Stimulated activated CD4-positive, alpha-beta T cell treated with anti-CD3 and anti-CD28 coated beads, Interleukin-12 subunit alpha, Interleukin-12 subunit beta, amount 100 ng/mL, for 48 hours (primary cell): ENCODE measurements at regions not wholly inside any gene's neighbourhood (a gene's known extent, or its start where the extent isn't known, plus 50 kb on each side); places are given as distances from the start of the nearest gene placed in this dataset.
"Not testable (repeated sequence)": the region's sequence is repeated elsewhere in the genome, so short reads cannot be mapped to it uniquely, and the experiment has no call there.

ENCODE experiments used
- DNase-seq, 3 donors: peaks; one replicate each; pipeline ENCODE4 v3.0.0-alpha.2; 2020; ENCODE audit warnings: low read depth in 2 of 3, low spot score in 1 of 3

DNA sequence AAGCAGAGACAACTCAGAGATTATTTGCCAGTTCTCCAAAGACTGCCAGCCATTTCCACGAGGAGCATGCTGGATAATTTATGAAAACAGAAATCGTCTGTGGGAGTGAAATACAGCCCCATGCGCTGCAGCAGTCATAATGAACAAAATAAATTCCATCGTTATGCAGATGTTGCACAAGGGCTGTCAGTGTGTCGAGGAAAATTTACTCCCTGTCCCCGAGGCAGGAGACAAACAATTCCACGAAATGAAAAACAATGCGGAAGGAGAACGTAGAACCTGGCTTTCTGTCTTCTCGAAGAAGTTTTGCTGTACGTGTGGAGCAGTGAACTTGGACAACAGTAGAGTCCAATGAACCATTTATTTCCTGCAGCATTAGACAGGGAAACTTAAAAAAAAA lies 399.4 kb downstream of the CD83 start:
- no peak for DNase-seq

GRCh38 chr6:14517516-14518105 lies 400.0 kb downstream of the CD83 start:
- no peak for DNase-seq

DNA sequence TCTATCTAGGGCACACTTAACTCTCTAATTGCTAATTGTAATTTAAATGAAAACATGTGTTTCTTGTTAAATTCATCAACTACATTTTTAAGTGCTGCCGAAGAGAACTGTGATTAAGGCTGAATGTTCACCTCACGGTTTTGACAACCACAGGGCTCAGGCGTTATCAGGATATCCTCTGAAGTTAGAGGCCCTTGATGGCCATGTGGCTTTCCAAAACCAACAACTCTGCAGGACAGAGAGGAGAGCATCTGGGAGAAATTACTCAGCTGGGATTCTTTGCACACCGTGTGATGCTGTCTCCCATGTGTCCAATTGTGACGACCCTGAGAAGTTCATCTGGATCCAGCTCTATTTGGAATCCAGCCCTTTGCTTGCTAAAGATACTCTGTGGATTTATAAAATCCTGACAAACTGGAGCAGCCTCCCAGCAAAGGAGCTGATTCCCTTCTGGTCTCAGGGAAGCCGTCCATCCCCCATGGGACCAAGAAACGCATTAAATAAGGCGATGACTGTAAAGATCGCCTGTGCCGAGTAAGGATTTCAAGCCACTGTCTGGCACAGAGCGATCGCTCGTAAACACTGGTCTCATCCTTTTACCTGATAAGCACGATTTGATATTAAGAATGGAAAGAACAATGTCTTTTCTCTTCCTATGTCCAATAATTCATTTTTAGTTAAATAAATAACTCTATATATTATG lies 401.1 kb downstream of the CD83 start:
- no peak for DNase-seq

DNA sequence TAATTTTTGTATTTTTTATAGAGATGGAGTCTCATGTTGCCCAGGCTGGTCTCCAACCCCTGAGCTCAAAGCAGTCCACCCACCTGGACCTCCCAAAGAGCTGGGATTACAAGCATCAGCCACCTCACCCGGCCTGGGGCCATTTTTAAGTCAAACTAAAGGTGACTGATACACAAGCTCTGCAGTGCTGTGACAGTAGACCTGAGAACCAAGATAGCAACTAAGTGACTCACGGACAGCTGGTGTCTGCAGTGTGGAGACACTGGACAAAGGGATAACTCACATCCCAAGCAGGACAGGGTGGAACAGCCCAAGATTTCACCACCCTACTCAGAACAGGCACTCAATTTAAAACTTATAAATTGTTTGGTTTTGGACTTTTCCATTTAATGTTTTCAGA lies 402.5 kb downstream of the CD83 start:
- DNase-seq: no peak

DNA sequence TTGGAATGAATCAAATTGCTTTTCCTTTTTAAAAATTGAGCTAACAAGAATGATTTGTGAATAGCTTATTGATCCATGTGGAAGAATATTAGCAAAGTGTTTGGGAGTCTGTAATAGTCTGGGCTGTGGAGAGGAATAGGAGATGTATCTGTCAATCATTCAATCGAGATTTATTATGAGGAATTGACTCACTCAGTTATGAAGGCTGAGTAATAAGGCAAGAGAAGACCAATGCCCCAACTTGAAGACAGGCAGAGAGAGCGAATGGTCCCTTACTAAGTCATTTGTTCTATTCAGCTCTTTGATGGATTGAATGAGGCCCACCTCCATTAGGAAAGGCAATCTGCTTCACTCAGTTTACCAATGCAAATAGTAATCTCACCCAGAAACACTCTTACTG lies 403.0 kb downstream of the CD83 start:
- no peak for DNase-seq

GRCh38 chr6:14521141-14521540 lies 403.6 kb downstream of the CD83 start:
- no peak for DNase-seq

DNA sequence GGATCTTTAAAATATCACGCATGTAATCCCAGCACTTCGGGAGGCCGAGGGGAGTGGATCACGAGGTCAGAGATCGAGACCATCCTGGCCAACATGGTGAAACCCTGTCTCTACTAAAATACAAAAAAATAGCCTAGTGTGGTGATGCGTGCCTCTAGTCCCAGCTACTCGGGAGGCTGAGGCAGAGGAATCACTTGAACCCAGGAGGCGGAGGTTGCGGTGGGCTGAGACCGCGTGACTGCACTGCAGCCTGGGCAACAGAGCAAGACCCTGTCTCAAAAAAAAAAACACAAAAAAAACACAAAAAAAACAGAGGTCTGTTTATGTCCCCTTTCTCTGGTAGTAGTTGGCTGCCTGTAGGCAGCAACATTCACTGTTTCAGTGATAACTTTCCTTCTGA lies 404.3 kb downstream of the CD83 start:
- DNase-seq: not testable (repeated sequence)

- no peak for DNase-seq
These were observed 406.7 kb downstream of the CD83 start for GRCh38 chr6:14524319-14524718.

- no peak for DNase-seq
These were observed 412.8 kb downstream of the CD83 start for GRCh38 chr6:14530385-14530784.

DNA sequence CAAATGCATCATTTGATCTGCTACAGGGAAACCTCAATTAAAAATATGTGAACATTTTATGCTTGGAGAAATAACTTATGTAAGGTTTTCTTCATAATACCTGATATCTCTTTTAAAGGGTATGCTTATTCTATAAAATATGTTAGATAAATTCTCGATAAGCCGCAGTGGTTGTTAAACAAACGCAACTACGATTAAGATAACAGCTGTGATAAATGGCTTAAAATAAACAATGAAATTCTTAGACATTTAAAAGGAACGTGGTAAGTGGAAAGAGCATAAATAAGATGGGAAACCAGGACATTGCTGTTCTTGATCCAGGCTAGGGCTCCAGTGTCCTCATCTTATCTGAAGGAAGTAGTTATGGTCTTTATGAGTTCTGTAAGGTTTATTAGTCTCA lies 415.9 kb downstream of the CD83 start:
- DNase-seq: no peak

DNA sequence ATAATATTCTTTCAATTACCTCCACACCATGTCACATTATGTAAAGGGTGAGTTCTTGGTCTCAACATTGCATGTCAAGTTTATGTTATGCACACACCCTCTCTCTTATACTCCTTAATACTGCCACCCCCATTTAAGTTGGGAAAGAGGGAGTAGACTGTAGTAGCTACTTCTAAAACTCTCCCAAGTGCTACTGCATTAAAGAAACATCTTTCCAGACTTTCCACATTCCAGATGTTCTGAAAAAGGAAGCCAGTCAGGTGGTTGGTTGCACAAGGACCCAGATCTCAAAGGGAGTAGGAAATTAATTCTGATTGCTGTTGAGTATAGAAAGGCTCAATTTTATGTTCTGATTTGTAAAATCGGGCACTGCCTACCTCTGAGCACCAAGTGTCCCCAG lies 419.5 kb downstream of the CD83 start:
- no peak for DNase-seq

DNA sequence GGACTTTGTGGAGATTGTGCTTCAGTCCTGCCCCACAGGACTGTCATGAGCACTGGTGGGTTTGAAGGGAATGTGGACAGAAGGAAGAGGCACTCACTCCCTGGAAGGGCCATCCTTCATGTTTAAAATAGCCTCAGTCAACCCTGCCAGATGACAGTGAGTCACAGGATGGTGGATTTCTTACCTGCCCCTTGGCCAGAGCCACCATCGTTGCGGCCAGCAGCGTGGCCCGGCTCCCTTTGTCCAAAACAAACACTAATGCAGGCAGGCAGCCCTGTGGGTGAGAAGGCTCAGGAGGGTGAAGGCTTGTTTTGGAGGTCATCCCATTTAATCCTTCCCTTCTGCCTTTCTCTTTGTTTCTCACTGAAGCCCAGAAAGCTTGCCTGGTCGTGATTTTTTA lies 422.7 kb downstream of the CD83 start:
- no peak for DNase-seq

GRCh38 chr6:14540810-14541540 lies 423.4 kb downstream of the CD83 start:
- DNase-seq: no peak

DNA sequence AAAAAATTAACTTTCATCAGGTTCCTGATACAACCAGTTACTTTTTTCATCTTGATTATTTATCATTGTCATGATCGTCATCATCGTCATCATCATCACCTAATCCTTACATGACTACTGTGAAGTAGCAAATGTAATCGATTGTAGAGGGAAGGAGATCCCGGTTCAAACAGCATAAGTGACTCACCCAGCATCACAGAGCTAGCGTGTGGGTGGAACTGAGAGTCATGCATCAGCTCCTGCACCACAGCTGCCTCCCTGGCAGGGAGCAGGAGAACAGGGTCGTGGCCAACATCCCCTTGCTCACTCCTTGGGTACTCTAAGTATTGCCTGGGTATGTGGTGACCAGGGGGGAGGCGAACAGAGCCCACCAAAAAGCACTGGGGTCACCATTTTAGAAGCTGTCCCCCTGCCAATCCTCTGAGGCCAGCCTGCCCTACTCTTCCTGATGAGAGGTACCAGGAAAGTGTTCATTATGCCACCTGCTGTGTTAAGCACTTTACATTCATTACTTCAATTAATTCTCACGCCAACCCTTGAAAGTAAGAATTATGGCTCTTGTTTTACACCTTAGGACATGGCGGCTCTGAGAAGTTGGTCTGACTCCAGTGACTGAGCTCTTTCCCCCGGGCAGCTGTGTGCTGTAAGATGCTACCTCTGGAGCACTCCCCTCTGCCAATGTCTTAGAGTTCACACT lies 425.2 kb downstream of the CD83 start:
- DNase-seq: peak; percentile 67 to 78 (median 74)

GRCh38 chr6:14543971-14544585 lies 426.5 kb downstream of the CD83 start:
- no peak for DNase-seq

- no peak for DNase-seq
These were observed 427.1 kb downstream of the CD83 start for GRCh38 chr6:14544666-14545065.

DNA sequence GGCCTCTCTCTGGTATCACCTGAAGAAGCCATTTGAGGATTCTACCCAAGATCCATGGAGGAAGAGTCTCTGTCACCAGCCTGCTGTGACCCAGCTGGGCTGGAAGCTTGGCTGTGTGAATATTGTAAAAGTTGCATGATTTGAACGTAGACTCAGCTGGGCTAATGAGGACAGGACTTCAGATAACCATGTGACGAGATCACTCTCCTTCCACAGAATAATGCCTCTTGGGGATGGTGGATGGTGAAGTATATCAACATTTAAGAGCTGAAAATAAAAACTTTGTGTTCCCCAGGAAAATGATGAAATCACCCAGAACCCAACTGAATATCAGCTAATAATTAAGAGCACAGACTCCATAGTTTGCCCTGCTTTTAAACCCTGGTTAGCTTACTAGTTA lies 427.9 kb downstream of the CD83 start:
- no peak for DNase-seq

GRCh38 chr6:14546036-14546435 lies 428.5 kb downstream of the CD83 start:
- DNase-seq: no peak

DNA sequence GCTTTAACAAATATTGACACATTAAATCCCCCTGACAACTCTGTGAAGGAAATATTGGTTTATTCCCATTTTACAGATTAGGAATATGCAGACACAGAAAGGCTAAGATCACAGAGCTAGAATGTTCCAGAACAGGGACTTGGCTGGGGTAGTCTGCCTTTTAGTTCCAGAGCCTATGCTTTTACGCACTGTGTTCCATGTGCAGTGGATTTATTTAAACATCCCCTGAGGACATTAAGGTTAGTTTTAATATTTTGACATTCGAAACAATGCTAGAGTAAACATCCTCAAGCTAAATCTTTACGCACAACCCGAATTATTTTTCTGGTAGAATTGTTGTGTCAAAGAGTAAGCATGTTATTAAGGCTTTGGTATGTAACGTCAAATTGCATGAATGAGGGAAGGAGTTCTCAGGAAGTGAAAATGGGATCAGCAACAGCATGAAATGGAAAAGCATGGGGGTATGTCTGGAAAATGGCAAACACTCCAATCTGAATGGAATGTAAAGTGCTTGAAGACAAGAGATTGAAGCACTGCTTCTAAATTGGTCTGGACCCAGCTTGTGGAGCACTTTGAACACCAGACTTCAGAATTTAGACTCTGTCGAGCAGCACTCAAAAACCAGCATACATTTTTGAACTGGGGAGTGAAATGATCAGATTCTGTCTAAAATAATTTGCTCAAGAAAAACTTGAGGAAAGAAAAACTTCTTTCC lies 429.9 kb downstream of the CD83 start:
- DNase-seq: no peak

GRCh38 chr6:14549304-14549770 lies 431.8 kb downstream of the CD83 start:
- no peak for DNase-seq

GRCh38 chr6:14549871-14550270 lies 432.3 kb downstream of the CD83 start:
- DNase-seq: no peak
